ENCODE measurements at regions not wholly inside any gene's neighbourhood (a gene's known extent, or its start where the extent isn't known, plus 50 kb on each side); places are given as distances from the start of the nearest gene placed in this dataset.

- no peak overlapping the region for H3K27ac ChIP-seq (ENCODE audit: low read depth in 1 of 2, low read length in 2 of 2)
- CTCF ChIA-PET: no interaction called here
- H3K9me3 ChIP-seq (ENCODE audit: control insufficient read depth in 1 of 2, insufficient read depth in 1 of 2, low read length in 2 of 2): no peaks in the 10 kb centered on the region
- no peak for ATAC-seq (ENCODE audit: poor library complexity)
- H3K36me3 Mint-ChIP-seq (ENCODE audit: low read depth): no peaks in the 10 kb centered on the region
- no peak for DNase-seq
- intact Hi-C loops (cut with DNase I, micrococcal nuclease): no loop called here
- H3K27me3 ChIP-seq (ENCODE audit: control insufficient read depth in 1 of 2, insufficient read depth in 2 of 2, low read length in 2 of 2): peaks cover 0 to 4% of the 10 kb centered on the region in 2 experiments
- no peaks in the 10 kb centered on the region for H3K4me1 ChIP-seq (ENCODE audit: insufficient read depth, low read length)
- no peak overlapping the region for H3K27ac Mint-ChIP-seq
- peaks cover 11% of the 10 kb centered on the region for H3K27me3 Mint-ChIP-seq
- no peak overlapping the region for H3K4me3 ChIP-seq (ENCODE audit: low read length)
- TF ChIP-seq CTCF (IDR thresholded peaks at IDR 0.05): no peak
- no peaks in the 10 kb centered on the region for H3K9me3 Mint-ChIP-seq
- H3K4me1 Mint-ChIP-seq (ENCODE audit: low read depth): no peaks in the 10 kb centered on the region
- H3K4me3 Mint-ChIP-seq: no peak overlapping the region
- H3K36me3 ChIP-seq (ENCODE audit: insufficient read depth, low read length): no peaks in the 10 kb centered on the region
- POLR2A ChIA-PET: no interaction called here
These were observed 57.4 kb upstream of the FLT1 start for GRCh38 chr13:28552288-28552687.

- ChIA-PET CTCF (no interaction called here), POLR2A (no interaction called here)
- no peak for TF ChIP-seq CTCF (IDR thresholded peaks at IDR 0.05)
- DNase-seq: no peak
- no peaks in the 10 kb centered on the region for H3K4me1 Mint-ChIP-seq (ENCODE audit: low read depth)
- ATAC-seq (ENCODE audit: poor library complexity): no peak
- intact Hi-C loops (cut with DNase I, micrococcal nuclease): no loop called here
- peaks cover 12% of the 10 kb centered on the region for H3K27me3 Mint-ChIP-seq
- H3K36me3 Mint-ChIP-seq (ENCODE audit: low read depth): no peaks in the 10 kb centered on the region
- Histone ChIP-seq H3K4me3 (ENCODE audit: low read length) (no peak overlapping the region), H3K27me3 (ENCODE audit: control insufficient read depth in 1 of 2, insufficient read depth in 2 of 2, low read length in 2 of 2) (peaks cover 0 to 4% of the 10 kb centered on the region in 2 experiments), H3K4me1 (ENCODE audit: insufficient read depth, low read length) (no peaks in the 10 kb centered on the region), H3K27ac (ENCODE audit: low read depth in 1 of 2, low read length in 2 of 2) (no peak overlapping the region), H3K36me3 (ENCODE audit: insufficient read depth, low read length) (no peaks in the 10 kb centered on the region), H3K9me3 (ENCODE audit: control insufficient read depth in 1 of 2, insufficient read depth in 1 of 2, low read length in 2 of 2) (no peaks in the 10 kb centered on the region)
- H3K4me3 Mint-ChIP-seq: no peak overlapping the region
- no peaks in the 10 kb centered on the region for H3K9me3 Mint-ChIP-seq
- H3K27ac Mint-ChIP-seq: no peak overlapping the region
These were observed 56.6 kb upstream of the FLT1 start for GRCh38 chr13:28551498-28551895.

GRCh38 chr13:28550721-28551497, 56.0 kb upstream of the FLT1 start:
- ChIA-PET POLR2A (no interaction called here), CTCF (no interaction called here)
- Histone ChIP-seq H3K4me1 (ENCODE audit: insufficient read depth, low read length) (no peaks in the 10 kb centered on the region), H3K9me3 (ENCODE audit: control insufficient read depth in 1 of 2, insufficient read depth in 1 of 2, low read length in 2 of 2) (no peaks in the 10 kb centered on the region), H3K27me3 (ENCODE audit: control insufficient read depth in 1 of 2, insufficient read depth in 2 of 2, low read length in 2 of 2) (peaks cover 0 to 4% of the 10 kb centered on the region in 2 experiments), H3K27ac (ENCODE audit: low read depth in 1 of 2, low read length in 2 of 2) (no peak overlapping the region), H3K4me3 (ENCODE audit: low read length) (no peak overlapping the region), H3K36me3 (ENCODE audit: insufficient read depth, low read length) (no peaks in the 10 kb centered on the region)
- TF ChIP-seq CTCF (IDR thresholded peaks at IDR 0.05): no peak
- Mint-ChIP-seq H3K4me1 (ENCODE audit: low read depth) (no peaks in the 10 kb centered on the region), H3K4me3 (no peak overlapping the region), H3K9me3 (no peaks in the 10 kb centered on the region), H3K36me3 (ENCODE audit: low read depth) (no peaks in the 10 kb centered on the region), H3K27me3 (peaks cover 12% of the 10 kb centered on the region), H3K27ac (no peak overlapping the region)
- intact Hi-C loops (cut with DNase I, micrococcal nuclease): no loop called here
- ATAC-seq (ENCODE audit: poor library complexity) (no peak), DNase-seq (no peak)
